ENCODE measurements at regions not wholly inside any gene's neighbourhood (a gene's known extent, or its start where the extent isn't known, plus 50 kb on each side); places are given as distances from the start of the nearest gene placed in this dataset.

- DNase-seq: no peak
Measured at GRCh38 chr1:201655243-201655642, 116.3 kb downstream of the NAV1 start.

DNA sequence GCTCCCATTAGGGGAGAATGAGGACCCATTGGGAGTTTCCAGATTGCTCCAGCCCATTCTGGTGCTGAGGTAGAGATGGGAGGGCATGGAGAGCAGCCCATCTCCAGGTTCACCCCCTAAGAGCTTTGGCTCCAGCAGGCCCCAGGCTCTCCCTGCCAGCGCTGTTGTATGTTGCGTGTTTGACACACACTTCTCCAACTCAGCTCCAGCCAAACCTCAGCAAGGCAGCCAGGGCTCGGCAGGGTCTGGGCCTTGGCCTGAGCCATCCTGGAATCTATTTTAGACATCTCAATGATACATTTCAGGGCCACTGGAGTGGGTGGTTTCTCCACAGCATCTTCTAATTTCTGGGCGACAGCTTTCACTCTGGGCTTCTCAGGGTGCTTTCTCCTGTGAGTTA lies 117.0 kb downstream of the NAV1 start:
- DNase-seq: no peak

- peak in 1 of 56 donors; percentile 49 for DNase-seq
Measured at GRCh38 chr1:201656311-201657032, 117.5 kb downstream of the NAV1 start.

GRCh38 chr1:201659572-201659971 lies 120.6 kb downstream of the NAV1 start:
- DNase-seq: no peak

DNA sequence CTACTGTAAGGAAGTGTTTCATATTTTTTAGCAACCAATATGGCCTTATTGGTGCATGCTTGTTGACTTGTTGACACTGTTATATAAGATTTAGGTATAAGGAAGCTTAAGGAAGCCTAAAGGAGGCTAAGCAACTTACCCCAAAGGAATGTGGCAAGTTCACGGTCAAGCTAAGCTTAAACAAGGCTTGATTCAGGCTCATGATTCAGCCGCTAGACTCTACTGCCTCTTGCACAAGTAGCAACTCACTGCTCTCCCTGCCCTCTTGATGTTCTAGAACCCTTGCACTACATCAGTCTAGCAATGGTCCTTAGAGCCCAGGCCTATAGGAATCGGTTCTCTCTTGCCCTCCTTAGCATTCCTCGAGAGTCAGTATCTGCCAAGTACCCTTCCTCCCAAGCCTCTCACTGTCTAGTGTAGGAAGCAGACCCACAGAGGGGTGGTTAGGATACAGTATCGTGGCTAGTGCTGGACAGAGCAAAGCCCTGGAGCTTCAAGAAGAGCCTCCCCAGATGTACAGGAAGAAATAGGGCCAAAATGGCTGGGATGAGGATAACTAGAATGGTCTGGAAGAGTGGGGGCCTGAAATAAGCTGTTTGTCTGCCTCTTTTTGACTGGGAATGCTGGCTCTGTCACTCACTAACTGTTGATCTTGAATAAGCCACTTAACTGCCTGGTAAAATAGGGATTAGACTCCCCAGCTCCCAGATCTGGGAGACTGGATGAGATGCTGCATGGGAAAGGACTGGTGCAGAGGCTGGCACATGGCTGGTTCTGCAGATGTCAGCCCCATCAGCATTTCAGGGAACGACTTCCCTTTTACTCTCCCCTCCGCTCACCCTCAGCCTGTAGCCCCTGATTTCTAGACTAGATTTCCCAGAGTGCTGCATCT lies 122.2 kb downstream of the NAV1 start:
- DNase-seq: no peak

DNA sequence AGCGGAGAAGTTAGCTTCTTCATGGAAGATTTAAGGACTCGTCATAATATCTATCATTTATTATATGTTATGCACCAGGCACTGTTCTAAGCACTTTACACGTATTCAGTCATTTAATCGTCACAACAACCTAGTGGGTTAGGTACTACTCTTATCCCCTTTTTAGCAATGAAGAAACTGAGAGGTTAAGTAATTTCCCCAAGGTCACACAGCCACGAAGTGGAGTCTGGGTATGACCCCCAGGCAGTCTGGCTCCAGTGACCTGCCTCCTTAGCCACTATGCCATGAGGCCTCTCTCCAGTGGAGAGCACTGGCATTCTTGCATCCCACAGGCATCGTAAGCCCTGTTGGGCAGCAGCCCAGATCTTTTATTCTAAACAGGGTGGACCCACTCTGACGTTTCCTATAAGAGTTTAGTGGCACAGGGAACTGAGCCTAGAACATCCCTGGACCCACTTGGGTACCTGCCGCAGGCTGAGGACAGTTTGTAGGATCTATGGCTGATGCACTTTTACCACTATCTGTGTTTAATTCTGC lies 123.0 kb downstream of the NAV1 start:
- no peak for DNase-seq

DNA sequence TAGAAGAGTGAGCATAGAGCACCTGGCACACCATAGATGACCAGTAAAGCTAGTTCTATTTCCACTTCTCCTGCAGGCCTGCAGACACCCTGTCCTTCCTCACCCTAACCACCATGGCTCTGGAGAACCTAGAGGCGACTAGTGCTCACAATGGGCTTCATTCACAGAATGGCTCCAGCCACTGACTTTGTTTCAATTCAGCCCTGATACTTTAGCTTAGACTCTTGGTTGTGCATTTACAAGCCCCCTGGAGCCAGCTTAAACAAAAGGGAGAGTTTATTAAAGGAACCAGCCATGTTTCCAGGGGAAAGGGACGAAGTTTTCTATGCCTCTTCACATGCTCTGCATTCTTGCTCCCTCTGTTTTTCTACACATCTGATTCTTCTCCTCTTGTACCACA lies 123.7 kb downstream of the NAV1 start:
- DNase-seq: no peak

- DNase-seq: no peak
Measured at GRCh38 chr1:201663491-201664113, 124.7 kb downstream of the NAV1 start.

DNA sequence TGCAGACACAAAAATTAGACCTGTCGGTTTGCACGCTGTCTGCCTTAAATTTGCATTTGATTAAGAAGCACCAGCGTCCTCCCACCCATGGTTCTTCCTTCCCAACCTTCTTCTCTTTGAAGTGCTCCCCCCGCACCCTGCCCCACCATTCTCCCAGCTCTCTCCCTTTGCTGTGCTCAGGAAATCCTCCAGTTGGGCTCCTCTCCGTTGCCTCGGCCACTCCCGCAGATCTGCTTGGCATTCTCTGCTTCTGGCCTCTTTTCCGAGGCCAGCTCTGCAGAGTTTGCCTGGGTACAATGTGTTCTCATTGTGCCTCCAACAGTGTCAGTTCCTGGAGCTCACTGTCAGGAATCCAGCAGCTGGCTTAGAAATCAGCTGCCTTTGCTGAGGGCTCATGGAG lies 126.1 kb downstream of the NAV1 start:
- DNase-seq: peak in 20 of 56 donors; percentile 16 to 75 (median 48)

DNA sequence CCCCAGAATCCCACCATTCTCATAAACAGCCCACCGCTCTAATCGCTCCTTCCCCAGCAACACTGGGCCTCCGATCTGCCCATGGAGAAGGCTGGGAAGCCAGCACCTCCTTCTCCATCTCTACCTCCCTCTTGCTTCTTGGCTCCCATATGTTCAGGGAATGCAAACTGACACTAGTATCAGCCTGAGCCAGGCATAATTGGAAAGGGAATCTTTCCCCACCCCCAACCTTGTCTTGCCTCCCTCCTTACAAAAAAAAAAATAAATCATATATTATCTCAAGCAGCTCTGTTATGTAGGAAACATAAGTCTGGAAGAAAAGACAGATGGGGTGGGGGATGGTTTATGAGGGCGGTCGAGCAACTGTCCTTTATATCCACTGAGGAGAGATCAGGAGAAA lies 127.2 kb downstream of the NAV1 start:
- peak in 3 of 56 donors; percentile 9 to 40 (median 29) for DNase-seq

GRCh38 chr1:201666645-201667044 lies 127.7 kb downstream of the NAV1 start:
- DNase-seq: no peak

GRCh38 chr1:201667479-201667878 lies 128.6 kb downstream of the NAV1 start:
- no peak for DNase-seq

GRCh38 chr1:201670517-201670916 lies 131.6 kb downstream of the NAV1 start:
- DNase-seq: no peak

GRCh38 chr1:201672685-201673084 lies 133.8 kb downstream of the NAV1 start:
- no peak for DNase-seq

DNA sequence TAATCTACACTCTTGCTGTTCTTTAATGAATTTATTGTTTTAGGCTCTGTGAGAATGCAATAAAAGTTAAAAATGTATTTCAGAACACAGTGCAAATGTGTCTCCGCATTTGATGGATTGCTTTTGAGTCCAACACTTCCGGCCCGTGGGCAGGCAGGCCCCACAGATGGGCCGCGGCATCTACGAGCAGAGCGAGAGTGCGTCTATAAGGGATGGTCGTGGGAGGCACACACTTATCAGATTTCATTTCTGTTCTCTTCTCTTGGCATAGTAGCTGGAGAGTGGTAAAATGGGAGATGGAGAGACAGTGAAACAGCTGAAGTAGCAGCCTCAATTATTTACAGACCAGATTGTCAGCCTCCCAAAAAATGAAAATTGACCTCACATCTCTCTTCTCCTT lies 134.2 kb downstream of the NAV1 start:
- peak in 9 of 56 donors; percentile 13 to 55 (median 34) for DNase-seq

DNA sequence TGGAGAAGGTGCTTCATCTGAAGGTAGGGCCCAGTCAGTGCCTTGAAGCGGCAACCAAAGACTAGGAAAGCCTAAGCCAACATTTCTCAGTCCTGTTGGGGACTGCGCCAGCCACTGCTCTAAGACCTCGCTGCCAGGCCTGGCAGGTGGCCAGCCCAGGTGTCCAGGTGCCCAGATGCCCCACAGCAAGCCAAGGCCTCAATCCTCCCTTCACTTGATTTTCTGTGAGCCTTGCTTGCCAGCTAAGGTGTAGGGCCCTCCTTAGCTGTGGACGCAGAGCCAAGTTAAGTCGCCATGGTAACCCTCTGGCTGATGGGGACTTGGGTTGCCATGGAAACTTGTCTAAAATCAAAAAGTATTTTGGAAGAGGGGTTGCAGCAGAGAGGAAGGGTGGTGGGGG lies 135.0 kb downstream of the NAV1 start:
- DNase-seq: peak in 5 of 56 donors; percentile 17 to 36 (median 32)

DNA sequence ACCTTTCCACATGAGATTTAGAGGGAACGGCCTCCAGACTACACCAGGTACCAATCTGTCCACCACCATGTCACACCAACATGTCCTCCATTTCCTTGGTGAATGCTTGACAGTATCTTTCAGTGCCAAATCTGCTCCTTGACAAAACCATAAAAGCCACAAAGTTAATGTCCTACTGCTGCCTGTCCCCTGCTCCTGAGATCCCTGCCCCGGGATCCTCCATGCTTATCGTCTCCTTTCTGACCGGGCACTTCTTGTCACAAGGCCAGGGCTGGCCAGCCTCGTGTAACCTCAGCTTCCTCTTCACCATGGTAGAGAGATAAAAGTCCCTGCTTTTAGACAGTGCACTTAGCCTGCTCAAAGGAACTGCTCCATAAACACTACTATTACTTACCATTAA lies 136.2 kb downstream of the NAV1 start:
- peak in 1 of 56 donors; percentile 26 for DNase-seq

GRCh38 chr1:201676197-201676596 lies 137.3 kb downstream of the NAV1 start:
- no peak for DNase-seq

GRCh38 chr1:201676641-201677040 lies 137.7 kb downstream of the NAV1 start:
- DNase-seq: no peak

GRCh38 chr1:201678264-201679101 lies 139.6 kb downstream of the NAV1 start:
- no peak for DNase-seq

- no peak for DNase-seq
Measured at GRCh38 chr1:201681375-201681774, 142.4 kb downstream of the NAV1 start.
